Bronchial epithelial cell (primary cell): ENCODE measurements at regions not wholly inside any gene's neighbourhood (a gene's known extent, or its start where the extent isn't known, plus 50 kb on each side); places are given as distances from the start of the nearest gene placed in this dataset.

Experiments used
- DNase-seq: peaks from one replicate; pipeline ENCODE4 v3.0.0-alpha.2; 2010; ENCODE audit warnings: low read depth
- FAIRE-seq: peaks from 2 replicates; lab custom pipeline; 2011; peaks lifted over from hg19 to GRCh38; lab: Jason Lieb, UNC
- H3K27me3 ChIP-seq: 2 replicates; pipeline ENCODE4 v1.5.1; 2011; ENCODE audit warnings: low read length; ENCODE audit not compliant: control insufficient read depth, insufficient read depth
- H3K36me3 ChIP-seq: 2 replicates; pipeline ENCODE4 v1.5.1; 2011; ENCODE audit warnings: low read length; ENCODE audit not compliant: control insufficient read depth, insufficient read depth
- H3K4me3 ChIP-seq: 2 replicates; pipeline ENCODE4 v1.5.1; 2011; ENCODE audit warnings: mild to moderate bottlenecking, low read depth, low read length, control low read depth
- CTCF ChIP-seq: IDR thresholded peaks from 2 replicates; pipeline ENCODE4 v1.5.1; 2011; ENCODE audit warnings: mild to moderate bottlenecking, moderate library complexity, low read length, control low read depth, inconsistent platforms; ENCODE audit not compliant: insufficient read depth, severe bottlenecking

DNA sequence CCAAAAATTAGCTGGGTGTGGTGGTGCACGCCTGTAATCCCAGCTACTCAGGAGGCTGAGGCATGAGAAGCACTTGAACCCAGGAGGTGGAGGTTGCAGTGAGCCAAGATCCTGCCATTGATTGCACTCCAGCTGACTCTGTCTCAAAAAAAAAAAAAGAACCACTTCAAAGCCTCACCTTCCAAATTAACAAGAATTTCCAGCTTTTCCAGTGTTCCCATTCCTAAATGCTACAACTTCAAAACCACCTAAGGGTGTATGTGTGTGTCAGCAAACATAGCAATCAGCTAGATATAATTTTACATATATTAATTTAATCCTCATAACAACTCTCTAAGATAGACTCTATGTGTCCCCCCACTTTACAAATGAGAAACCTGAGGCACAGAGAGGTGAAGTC, 512.5 kb upstream of the PROK2 start:
- TF ChIP-seq CTCF = no peak
- Histone ChIP-seq H3K36me3 (no peaks in the 10 kb centered on the region), H3K4me3 (no peak overlapping the region), H3K27me3 (no peaks in the 10 kb centered on the region)
- DNase-seq = no peak
- FAIRE-seq = no peak

- DNase-seq (no peak), FAIRE-seq (no peak)
- Histone ChIP-seq H3K27me3 (peaks cover under 1% of the 10 kb centered on the region), H3K4me3 (no peak overlapping the region), H3K36me3 (no peaks in the 10 kb centered on the region)
- TF ChIP-seq CTCF = no peak
Measured at GRCh38 chr3:72296477-72297111, 511.6 kb upstream of the PROK2 start.

DNA sequence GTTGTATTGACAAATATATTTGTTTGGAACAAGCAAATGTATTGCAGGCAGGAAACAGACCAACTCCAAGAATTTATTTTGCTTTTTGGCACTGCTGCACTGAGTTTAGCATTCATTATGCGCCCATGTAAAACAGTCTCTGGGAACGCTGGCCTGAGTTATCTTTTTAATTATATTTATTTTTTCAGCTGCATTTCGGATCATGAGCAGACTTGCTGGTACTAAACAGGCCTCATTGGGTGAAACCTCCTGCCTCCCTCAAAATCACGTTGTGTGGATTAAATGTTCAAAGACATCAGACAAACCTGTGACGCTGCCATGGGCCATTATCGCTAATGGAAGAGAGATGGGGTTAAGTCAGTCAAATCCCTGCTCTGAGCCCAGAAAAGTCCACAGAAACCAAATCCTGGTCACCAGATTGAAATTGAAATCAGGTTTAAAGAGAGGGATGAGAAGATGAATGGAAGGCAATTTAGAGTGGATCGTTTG, 511.1 kb upstream of the PROK2 start:
- no peak for TF ChIP-seq CTCF
- H3K36me3 ChIP-seq = no peaks in the 10 kb centered on the region
- no peak for FAIRE-seq
- no peak overlapping the region for H3K4me3 ChIP-seq
- no peak for DNase-seq
- H3K27me3 ChIP-seq = peaks cover 3% of the 10 kb centered on the region

DNA sequence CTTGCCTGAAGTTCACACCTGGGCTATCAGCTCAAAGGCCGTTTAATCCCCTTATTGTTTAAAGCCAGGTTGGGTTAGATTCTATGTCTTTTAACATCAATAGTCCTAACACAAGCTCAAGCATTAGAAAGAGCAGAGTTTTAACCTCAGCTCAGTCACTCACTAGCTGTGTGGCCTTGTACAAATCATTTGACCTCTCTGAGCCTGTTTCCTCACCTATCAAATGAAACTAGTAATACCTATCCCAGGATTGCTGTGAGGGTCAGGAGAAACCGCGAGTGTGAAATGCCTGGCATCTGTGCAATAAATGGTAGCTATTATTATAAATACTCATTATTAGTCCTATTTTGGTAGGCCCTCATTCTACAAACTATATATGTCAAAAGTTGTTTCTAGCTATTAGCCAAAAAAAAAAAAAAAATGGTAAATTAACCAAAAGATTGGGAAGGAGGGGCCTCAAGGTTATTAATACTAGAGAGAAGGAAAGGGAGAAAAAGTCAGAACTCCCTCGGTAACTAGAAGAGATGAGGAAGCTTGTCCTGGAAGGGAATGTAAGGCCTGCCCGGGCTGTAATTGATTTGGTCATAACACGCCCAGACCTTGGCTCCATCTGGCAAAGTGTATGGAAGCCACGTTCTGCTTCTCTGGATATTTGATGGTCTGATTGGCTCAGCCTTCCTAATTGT, 510.5 kb upstream of the PROK2 start:
- Histone ChIP-seq H3K27me3 (peaks cover 3% of the 10 kb centered on the region), H3K4me3 (no peak overlapping the region), H3K36me3 (no peaks in the 10 kb centered on the region)
- DNase-seq (peak; percentile 49), FAIRE-seq (no peak)
- TF ChIP-seq CTCF = no peak

DNA sequence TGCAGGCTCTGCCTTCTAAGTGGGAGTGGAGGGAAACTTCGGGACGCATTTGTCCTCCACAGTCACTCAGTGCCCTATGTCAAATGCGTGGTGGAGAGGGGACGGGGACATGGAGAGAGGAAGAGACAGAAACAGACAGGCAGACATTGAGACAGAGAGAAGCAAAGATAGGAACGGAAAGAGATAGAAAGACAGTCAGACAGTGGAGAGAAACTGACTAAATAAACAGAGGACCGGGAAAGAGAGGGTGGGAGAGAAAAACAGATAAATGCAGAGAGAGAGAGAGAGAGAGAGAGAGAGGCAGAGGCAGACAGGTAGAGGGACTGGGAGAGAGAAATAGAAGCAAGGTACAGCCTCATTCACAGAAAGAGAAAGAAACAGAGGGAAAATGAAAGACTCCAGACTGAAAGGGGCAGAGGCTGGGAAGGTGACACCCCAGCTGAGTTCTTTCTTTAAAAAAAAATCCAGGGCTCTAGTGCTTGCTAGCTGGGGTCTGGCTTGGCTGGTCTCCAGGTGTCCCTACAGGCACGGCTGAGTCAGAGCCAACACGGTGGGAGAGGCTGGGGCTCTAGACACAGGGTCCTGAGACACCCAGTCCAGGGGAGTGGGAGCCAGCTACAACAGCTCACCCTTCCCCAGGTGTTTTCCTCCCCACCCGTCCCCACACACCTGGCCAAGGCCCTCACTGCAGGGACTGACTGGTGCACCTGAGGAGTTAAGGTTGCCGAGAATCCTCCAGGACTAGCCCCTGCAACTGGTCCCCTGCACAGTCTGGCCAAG, 506.1 kb upstream of the PROK2 start:
- Histone ChIP-seq H3K27me3 (peaks cover 12% of the 10 kb centered on the region), H3K4me3 (no peak overlapping the region), H3K36me3 (no peaks in the 10 kb centered on the region)
- TF ChIP-seq CTCF = no peak
- FAIRE-seq (peak; percentile 93), DNase-seq (no peak)
